ENCODE measurements at regions not wholly inside any gene's neighbourhood (a gene's known extent, or its start where the extent isn't known, plus 50 kb on each side); places are given as distances from the start of the nearest gene placed in this dataset.
A peak's percentile ranks its signal among the peaks of the same experiment; 100 is the strongest.

- no peaks in the 10 kb centered on the region for H3K27me3 ChIP-seq (ENCODE audit: insufficient read depth, low read length)
- H3K4me2 ChIP-seq (ENCODE audit: insufficient read depth, low read length), result no peak overlapping the region
- no peak overlapping the region for H3K27ac ChIP-seq (ENCODE audit: low read depth, low read length)
- no peak for DNase-seq (ENCODE audit: insufficient read length, low spot score, missing footprints)
- peaks cover 11% of the 10 kb centered on the region for H3K4me1 ChIP-seq (ENCODE audit: insufficient read depth, low read length)
- no peaks in the 10 kb centered on the region for H3K9me3 ChIP-seq (ENCODE audit: low read depth, low read length)
- H2AFZ ChIP-seq (ENCODE audit: low read length), result no peak overlapping the region
- no peak for TF ChIP-seq CTCF (IDR thresholded peaks at IDR 0.05; ENCODE audit: extremely low read depth, low read depth, low read length)
- no peak overlapping the region for H3K4me3 ChIP-seq (ENCODE audit: insufficient read depth, low read length)
- H3K36me3 ChIP-seq (ENCODE audit: insufficient read depth, low read length), result no peaks in the 10 kb centered on the region
- H4K20me1 ChIP-seq (ENCODE audit: insufficient read depth, low read length), result no peaks in the 10 kb centered on the region
- no peaks in the 10 kb centered on the region for H3K79me2 ChIP-seq (ENCODE audit: insufficient read depth, low read length)
These were observed 341.1 kb downstream of the RAPGEF2 start for GRCh38 chr4:159443975-159444374.

- Histone ChIP-seq H3K4me1 (ENCODE audit: insufficient read depth, low read length) (peaks cover 11% of the 10 kb centered on the region), H4K20me1 (ENCODE audit: insufficient read depth, low read length) (no peaks in the 10 kb centered on the region), H3K27me3 (ENCODE audit: insufficient read depth, low read length) (no peaks in the 10 kb centered on the region), H3K9me3 (ENCODE audit: low read depth, low read length) (no peaks in the 10 kb centered on the region), H3K36me3 (ENCODE audit: insufficient read depth, low read length) (no peaks in the 10 kb centered on the region), H3K27ac (ENCODE audit: low read depth, low read length) (no peak overlapping the region), H3K79me2 (ENCODE audit: insufficient read depth, low read length) (no peaks in the 10 kb centered on the region), H2AFZ (ENCODE audit: low read length) (no peak overlapping the region), H3K4me3 (ENCODE audit: insufficient read depth, low read length) (no peak overlapping the region), H3K4me2 (ENCODE audit: insufficient read depth, low read length) (no peak overlapping the region)
- DNase-seq (ENCODE audit: insufficient read length, low spot score, missing footprints), result no peak
- peak; percentile 30 for TF ChIP-seq CTCF (IDR thresholded peaks at IDR 0.05; ENCODE audit: extremely low read depth, low read depth, low read length)
These were observed 341.8 kb downstream of the RAPGEF2 start for GRCh38 chr4:159444678-159445077.

GRCh38 chr4:159445692-159446091, 342.8 kb downstream of the RAPGEF2 start:
- Histone ChIP-seq H3K4me3 (ENCODE audit: insufficient read depth, low read length) (no peak overlapping the region), H3K36me3 (ENCODE audit: insufficient read depth, low read length) (no peaks in the 10 kb centered on the region), H3K27me3 (ENCODE audit: insufficient read depth, low read length) (no peaks in the 10 kb centered on the region), H3K9me3 (ENCODE audit: low read depth, low read length) (no peaks in the 10 kb centered on the region), H3K79me2 (ENCODE audit: insufficient read depth, low read length) (no peaks in the 10 kb centered on the region), H2AFZ (ENCODE audit: low read length) (no peak overlapping the region), H3K4me1 (ENCODE audit: insufficient read depth, low read length) (peaks cover 11% of the 10 kb centered on the region), H4K20me1 (ENCODE audit: insufficient read depth, low read length) (no peaks in the 10 kb centered on the region), H3K4me2 (ENCODE audit: insufficient read depth, low read length) (no peak overlapping the region), H3K27ac (ENCODE audit: low read depth, low read length) (no peak overlapping the region)
- no peak for DNase-seq (ENCODE audit: insufficient read length, low spot score, missing footprints)
- TF ChIP-seq CTCF (IDR thresholded peaks at IDR 0.05; ENCODE audit: extremely low read depth, low read depth, low read length), result no peak

- no peaks in the 10 kb centered on the region for H3K36me3 ChIP-seq (ENCODE audit: insufficient read depth, low read length)
- peak; percentile 94 for TF ChIP-seq CTCF (IDR thresholded peaks at IDR 0.05; ENCODE audit: extremely low read depth, low read depth, low read length)
- H3K4me1 ChIP-seq (ENCODE audit: insufficient read depth, low read length), result peaks cover 11% of the 10 kb centered on the region
- no peaks in the 10 kb centered on the region for H3K79me2 ChIP-seq (ENCODE audit: insufficient read depth, low read length)
- H3K9me3 ChIP-seq (ENCODE audit: low read depth, low read length), result no peaks in the 10 kb centered on the region
- no peaks in the 10 kb centered on the region for H3K27me3 ChIP-seq (ENCODE audit: insufficient read depth, low read length)
- H2AFZ ChIP-seq (ENCODE audit: low read length), result peak overlapping the region; percentile 95
- no peak overlapping the region for H3K27ac ChIP-seq (ENCODE audit: low read depth, low read length)
- no peak overlapping the region for H3K4me3 ChIP-seq (ENCODE audit: insufficient read depth, low read length)
- DNase-seq (ENCODE audit: insufficient read length, low spot score, missing footprints), result peak; percentile 67
- H4K20me1 ChIP-seq (ENCODE audit: insufficient read depth, low read length), result no peaks in the 10 kb centered on the region
- no peak overlapping the region for H3K4me2 ChIP-seq (ENCODE audit: insufficient read depth, low read length)
These were observed 343.5 kb downstream of the RAPGEF2 start for GRCh38 chr4:159446266-159446976.
